Neutrophil (primary cell): ENCODE measurements at regions not wholly inside any gene's neighbourhood (a gene's known extent, or its start where the extent isn't known, plus 50 kb on each side); places are given as distances from the start of the nearest gene placed in this dataset.

Experiments used
- H3K27ac ChIP-seq: fragments of 200-600 bp; sonication (generic); 2 replicates; pipeline ENCODE4 v1.5.1; 2016; ENCODE audit warnings: mild to moderate bottlenecking, moderate library complexity
- H3K27me3 ChIP-seq: fragments of 200-600 bp; sonication (generic); 2 replicates; pipeline ENCODE4 v1.6.0; 2016; ENCODE audit warnings: mild to moderate bottlenecking
- H3K36me3 ChIP-seq: fragments of 200-600 bp; sonication (generic); 2 replicates; pipeline ENCODE4 v1.5.1; 2017
- H3K4me1 ChIP-seq, 2 experiments: fragments of 200-600 bp in 1 of 2; sonication (generic) in 1 of 2; 1 replicate in 1 of 2; 2 replicates in 1 of 2; pipeline versions ENCODE4 v1.5.1 to v1.6.1; 2013 to 2016; ENCODE audit warnings: low read depth in 1 of 2, low read length in 1 of 2, mild to moderate bottlenecking in 1 of 2, moderate library complexity in 1 of 2; ENCODE audit not compliant: control insufficient read depth in 1 of 2, insufficient read depth in 1 of 2
- H3K4me3 ChIP-seq, 2 experiments: fragments of 200-600 bp in 1 of 2; sonication (generic) in 1 of 2; 1 replicate in 1 of 2; 2 replicates in 1 of 2; pipeline ENCODE4 v1.5.1; 2013 to 2016; ENCODE audit warnings: low read depth in 1 of 2, low read length in 1 of 2, mild to moderate bottlenecking in 1 of 2, moderate library complexity in 1 of 2
- H3K9me3 ChIP-seq: fragments of 200-600 bp; sonication (generic); 2 replicates; pipeline ENCODE4 v1.5.1; 2016
- TF ChIP-seq, protein P1 (sequence below): fragments of 200-600 bp; sonication (generic); IDR thresholded peaks from 2 replicates; pipeline ENCODE4 v1.5.1; 2016; ENCODE audit warnings: antibody characterized with exemption

DNA sequence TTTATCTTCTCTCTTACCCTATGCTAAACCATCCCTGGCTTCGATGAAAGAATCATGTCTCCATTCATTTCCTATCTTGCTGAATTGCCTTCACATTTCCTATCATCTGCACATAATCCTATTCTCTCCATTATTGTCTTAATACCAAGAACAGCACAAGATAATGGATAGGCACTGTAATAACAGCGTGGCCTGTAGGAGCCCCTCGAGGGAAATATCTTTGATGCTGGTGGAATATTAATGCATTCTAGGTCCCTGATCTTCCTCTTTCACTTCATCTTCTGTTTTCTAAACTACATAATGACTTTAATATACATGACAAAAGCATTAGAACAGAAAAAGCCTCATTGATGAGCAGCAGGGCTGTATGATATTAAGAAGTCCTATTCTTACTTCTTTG, 720.6 kb downstream of the RWDD3 start:
- Histone ChIP-seq H3K27ac (no peak overlapping the region), H3K4me3 (no peak overlapping the region), H3K4me1 (no peaks in the 10 kb centered on the region), H3K9me3 (no peaks in the 10 kb centered on the region), H3K36me3 (no peaks in the 10 kb centered on the region), H3K27me3 (peaks cover 11% of the 10 kb centered on the region)
- TF ChIP-seq, protein P1, sequence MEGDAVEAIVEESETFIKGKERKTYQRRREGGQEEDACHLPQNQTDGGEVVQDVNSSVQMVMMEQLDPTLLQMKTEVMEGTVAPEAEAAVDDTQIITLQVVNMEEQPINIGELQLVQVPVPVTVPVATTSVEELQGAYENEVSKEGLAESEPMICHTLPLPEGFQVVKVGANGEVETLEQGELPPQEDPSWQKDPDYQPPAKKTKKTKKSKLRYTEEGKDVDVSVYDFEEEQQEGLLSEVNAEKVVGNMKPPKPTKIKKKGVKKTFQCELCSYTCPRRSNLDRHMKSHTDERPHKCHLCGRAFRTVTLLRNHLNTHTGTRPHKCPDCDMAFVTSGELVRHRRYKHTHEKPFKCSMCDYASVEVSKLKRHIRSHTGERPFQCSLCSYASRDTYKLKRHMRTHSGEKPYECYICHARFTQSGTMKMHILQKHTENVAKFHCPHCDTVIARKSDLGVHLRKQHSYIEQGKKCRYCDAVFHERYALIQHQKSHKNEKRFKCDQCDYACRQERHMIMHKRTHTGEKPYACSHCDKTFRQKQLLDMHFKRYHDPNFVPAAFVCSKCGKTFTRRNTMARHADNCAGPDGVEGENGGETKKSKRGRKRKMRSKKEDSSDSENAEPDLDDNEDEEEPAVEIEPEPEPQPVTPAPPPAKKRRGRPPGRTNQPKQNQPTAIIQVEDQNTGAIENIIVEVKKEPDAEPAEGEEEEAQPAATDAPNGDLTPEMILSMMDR: no peak

DNA sequence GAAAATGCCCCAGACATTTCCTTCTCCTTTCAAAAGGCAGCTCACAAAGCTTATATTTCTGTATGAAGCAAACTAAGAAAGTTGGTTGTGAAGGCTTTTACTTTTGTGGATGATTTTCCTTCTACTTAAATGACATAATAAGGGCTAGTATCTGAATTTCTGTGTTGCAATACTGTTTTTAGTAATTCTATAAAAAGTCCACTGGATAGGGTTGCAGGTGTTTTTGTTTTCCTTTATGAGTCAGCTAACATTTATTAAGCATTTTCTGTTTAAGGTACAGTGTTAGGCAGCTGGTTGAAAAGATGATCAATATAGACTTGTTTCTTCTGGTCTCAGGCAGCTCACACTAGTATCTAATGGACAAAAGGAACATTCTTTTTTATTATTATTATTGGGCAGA, 722.2 kb downstream of the RWDD3 start:
- no peak overlapping the region for H3K27ac ChIP-seq
- H3K4me1 ChIP-seq: no peaks in the 10 kb centered on the region
- TF ChIP-seq, protein P1: no peak
- H3K4me3 ChIP-seq: no peak overlapping the region
- peaks cover 11% of the 10 kb centered on the region for H3K27me3 ChIP-seq
- H3K36me3 ChIP-seq: no peaks in the 10 kb centered on the region
- H3K9me3 ChIP-seq: no peaks in the 10 kb centered on the region

DNA sequence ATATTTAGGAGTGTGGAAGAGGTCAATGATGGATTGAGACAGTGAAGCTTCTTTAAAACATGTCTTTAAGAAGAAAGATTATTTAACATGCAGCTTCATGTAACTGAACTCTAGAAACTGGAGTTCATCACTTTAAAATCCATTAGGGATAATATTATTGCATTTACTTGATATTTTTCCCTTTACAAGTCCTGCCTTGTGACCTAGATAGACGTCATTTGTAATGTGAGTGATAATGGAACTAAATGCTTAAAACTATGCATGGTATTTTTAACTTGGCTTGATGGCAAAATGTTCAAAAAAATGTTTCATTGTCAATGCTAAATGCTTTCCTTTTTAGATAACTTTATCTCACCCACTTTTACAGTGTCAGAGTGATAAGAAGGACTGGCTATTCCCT, 723.7 kb downstream of the RWDD3 start:
- TF ChIP-seq, protein P1: no peak
- Histone ChIP-seq H3K27ac (no peak overlapping the region), H3K36me3 (no peaks in the 10 kb centered on the region), H3K27me3 (no peaks in the 10 kb centered on the region), H3K9me3 (no peaks in the 10 kb centered on the region), H3K4me1 (no peaks in the 10 kb centered on the region), H3K4me3 (no peak overlapping the region)

DNA sequence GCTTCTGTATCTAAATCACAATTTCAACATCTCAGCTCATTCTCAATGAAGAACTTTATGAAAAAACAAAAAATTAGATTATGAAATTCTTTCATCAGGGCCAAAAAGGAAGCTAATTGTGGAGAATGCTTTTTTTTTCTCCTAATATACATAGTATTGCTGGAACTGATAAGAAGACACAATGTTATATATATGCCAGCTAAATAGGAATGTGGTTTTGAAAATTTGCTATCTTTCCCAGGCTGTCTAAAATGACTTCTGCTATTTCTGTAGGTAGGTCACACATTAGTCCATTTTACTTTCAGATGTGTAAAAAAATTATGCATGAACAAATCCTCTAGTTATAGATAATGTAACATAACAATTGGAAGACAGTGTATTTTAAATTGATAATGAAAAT, 732.9 kb downstream of the RWDD3 start:
- Histone ChIP-seq H3K4me3 (no peak overlapping the region), H3K4me1 (no peaks in the 10 kb centered on the region), H3K36me3 (no peaks in the 10 kb centered on the region), H3K27me3 (no peaks in the 10 kb centered on the region), H3K9me3 (no peaks in the 10 kb centered on the region), H3K27ac (no peak overlapping the region)
- TF ChIP-seq, protein P1: no peak

DNA sequence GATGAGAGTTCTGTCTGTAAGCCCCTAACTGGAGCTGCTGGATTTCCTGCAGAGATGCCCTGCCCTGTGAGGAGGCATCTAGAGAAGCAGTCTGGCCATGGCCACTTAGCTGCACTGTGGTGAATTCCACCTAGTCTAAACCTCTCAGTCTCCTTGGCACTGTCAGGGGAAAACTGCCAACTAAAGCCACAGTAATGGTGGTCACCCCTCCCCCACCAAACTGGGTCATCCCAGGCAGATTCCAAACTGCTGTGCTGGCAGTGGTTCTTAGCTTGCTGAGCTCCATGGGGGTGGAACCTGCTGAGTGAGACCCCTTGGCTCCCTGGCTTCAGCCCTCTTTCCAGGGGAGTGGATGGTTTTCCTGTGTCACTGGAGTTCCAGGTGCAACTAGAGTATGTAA, 740.6 kb downstream of the RWDD3 start:
- TF ChIP-seq, protein P1: no peak
- H3K9me3 ChIP-seq: no peaks in the 10 kb centered on the region
- H3K36me3 ChIP-seq: no peaks in the 10 kb centered on the region
- no peaks in the 10 kb centered on the region for H3K27me3 ChIP-seq
- H3K27ac ChIP-seq: no peak overlapping the region
- H3K4me1 ChIP-seq: no peaks in the 10 kb centered on the region
- no peak overlapping the region for H3K4me3 ChIP-seq

DNA sequence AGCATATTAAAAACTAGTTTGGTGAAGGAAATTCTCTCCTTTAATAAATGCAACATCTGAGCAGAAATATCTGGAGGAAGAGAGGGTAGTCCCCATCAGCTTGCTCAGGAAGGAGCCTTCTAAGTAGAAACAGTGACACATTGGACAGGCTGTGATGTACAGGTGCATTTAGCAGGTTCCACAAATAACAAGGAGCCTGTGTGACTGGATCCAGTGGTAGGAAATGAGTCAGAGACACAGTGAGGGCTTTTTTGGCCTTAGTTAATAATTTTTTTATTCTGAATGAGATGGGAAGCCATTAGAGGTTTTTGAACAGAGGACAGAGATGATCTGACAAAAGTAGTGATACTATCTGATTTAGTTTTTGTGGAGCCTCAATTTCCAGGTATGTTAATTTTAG, 738.9 kb upstream of the PTBP2 start:
- no peaks in the 10 kb centered on the region for H3K27me3 ChIP-seq
- no peaks in the 10 kb centered on the region for H3K9me3 ChIP-seq
- H3K4me3 ChIP-seq: no peak overlapping the region
- no peak overlapping the region for H3K27ac ChIP-seq
- TF ChIP-seq, protein P1: no peak
- no peaks in the 10 kb centered on the region for H3K4me1 ChIP-seq
- H3K36me3 ChIP-seq: no peaks in the 10 kb centered on the region
